HG03575 (cell line): ENCODE measurements at regions not wholly inside any gene's neighbourhood (a gene's known extent, or its start where the extent isn't known, plus 50 kb on each side); places are given as distances from the start of the nearest gene placed in this dataset.

Source experiments
- ATAC-seq: cut with Tn5 transposase; IDR thresholded peaks from one replicate; pipeline ENCODE4 v1.9.1; 2021; ENCODE audit not compliant: unreplicated experiment, insufficient number of reproducible peaks, low FRiP score; ENCODE audit errors: extremely low read depth

- no peak for ATAC-seq
Observed at GRCh38 chr10:31620226-31621151, 301.5 kb downstream of the ZEB1 start.

GRCh38 chr10:31619531-31620061 is 300.6 kb downstream of the ZEB1 start:
- no peak for ATAC-seq

GRCh38 chr10:31618541-31619291 is 299.7 kb downstream of the ZEB1 start:
- no peak for ATAC-seq

GRCh38 chr10:31617757-31618156 is 298.7 kb downstream of the ZEB1 start:
- ATAC-seq: no peak

- no peak for ATAC-seq
Observed at GRCh38 chr10:31617133-31617532, 298.1 kb downstream of the ZEB1 start.

- no peak for ATAC-seq
Observed at GRCh38 chr10:31615129-31615528, 296.1 kb downstream of the ZEB1 start.

- ATAC-seq: no peak
Observed at GRCh38 chr10:31614611-31615010, 295.6 kb downstream of the ZEB1 start.

GRCh38 chr10:31612082-31612481 is 293.1 kb downstream of the ZEB1 start:
- no peak for ATAC-seq

GRCh38 chr10:31611161-31611560 is 292.1 kb downstream of the ZEB1 start:
- ATAC-seq: no peak

- no peak for ATAC-seq
Observed at GRCh38 chr10:31607481-31607880, 288.5 kb downstream of the ZEB1 start.

GRCh38 chr10:31606841-31607240 is 287.8 kb downstream of the ZEB1 start:
- ATAC-seq: no peak

- no peak for ATAC-seq
Observed at GRCh38 chr10:31605861-31606525, 287.0 kb downstream of the ZEB1 start.

GRCh38 chr10:31605426-31605825 is 286.4 kb downstream of the ZEB1 start:
- no peak for ATAC-seq

- no peak for ATAC-seq
Observed at GRCh38 chr10:31604646-31605170, 285.7 kb downstream of the ZEB1 start.

- no peak for ATAC-seq
Observed at GRCh38 chr10:31604096-31604495, 285.1 kb downstream of the ZEB1 start.

- ATAC-seq: no peak
Observed at GRCh38 chr10:31603235-31604087, 284.4 kb downstream of the ZEB1 start.

- no peak for ATAC-seq
Observed at GRCh38 chr10:31602541-31603234, 283.7 kb downstream of the ZEB1 start.

- no peak for ATAC-seq
Observed at GRCh38 chr10:31601136-31601535, 282.1 kb downstream of the ZEB1 start.
